ENCODE measurements at regions not wholly inside any gene's neighbourhood (a gene's known extent, or its start where the extent isn't known, plus 50 kb on each side); places are given as distances from the start of the nearest gene placed in this dataset.

- no peak for TF ChIP-seq DPF2 (IDR thresholded peaks at IDR 0.05)
- TF ChIP-seq, protein P1, sequence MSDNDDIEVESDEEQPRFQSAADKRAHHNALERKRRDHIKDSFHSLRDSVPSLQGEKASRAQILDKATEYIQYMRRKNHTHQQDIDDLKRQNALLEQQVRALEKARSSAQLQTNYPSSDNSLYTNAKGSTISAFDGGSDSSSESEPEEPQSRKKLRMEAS (IDR thresholded peaks at IDR 0.05; ENCODE audit: low read depth, low read length) = no peak
These were observed 1406.0 kb downstream of the KCNT2 start for GRCh38 chr1:195202241-195202640.
